C4-2B (cell line): ENCODE measurements at regions not wholly inside any gene's neighbourhood (a gene's known extent, or its start where the extent isn't known, plus 50 kb on each side); places are given as distances from the start of the nearest gene placed in this dataset.

Source experiments
- H3K27ac ChIP-seq: fragments of 450-650 bp; 2 replicates; pipeline ENCODE4 v1.5.1; 2017
- CTCF ChIP-seq: fragments of 450-650 bp; conservative IDR thresholded peaks from 2 replicates; pipeline ENCODE4 v1.5.1; 2017; ENCODE audit warnings: mild to moderate bottlenecking
- ZFX ChIP-seq: fragments of 450-650 bp; IDR thresholded peaks from 2 replicates; pipeline ENCODE4 v1.6.1; 2017

GRCh38 chr10:37682617-37683016, 174.8 kb downstream of the ZNF248 start:
- TF ChIP-seq CTCF (no peak), ZFX (no peak)
- no peak overlapping the region for H3K27ac ChIP-seq

- TF ChIP-seq ZFX = no peak
- no peak for TF ChIP-seq CTCF
- H3K27ac ChIP-seq = no peak overlapping the region
Observed at GRCh38 chr10:37681617-37681999, 175.8 kb downstream of the ZNF248 start.

GRCh38 chr10:37680716-37681616, 176.4 kb downstream of the ZNF248 start:
- no peak for TF ChIP-seq ZFX
- no peak for TF ChIP-seq CTCF
- no peak overlapping the region for H3K27ac ChIP-seq

- no peak for TF ChIP-seq ZFX
- TF ChIP-seq CTCF = no peak
- H3K27ac ChIP-seq = no peak overlapping the region
Observed at GRCh38 chr10:37680243-37680683, 177.1 kb downstream of the ZNF248 start.

- TF ChIP-seq ZFX (no peak), CTCF (no peak)
- H3K27ac ChIP-seq = no peak overlapping the region
Observed at GRCh38 chr10:37679465-37679864, 177.9 kb downstream of the ZNF248 start.

- TF ChIP-seq CTCF (no peak), ZFX (no peak)
- H3K27ac ChIP-seq = no peak overlapping the region
Observed at GRCh38 chr10:37675449-37675848, 182.0 kb downstream of the ZNF248 start.

GRCh38 chr10:37671802-37672201, 185.6 kb downstream of the ZNF248 start:
- TF ChIP-seq CTCF (no peak), ZFX (no peak)
- no peak overlapping the region for H3K27ac ChIP-seq
